GM12878 (cell line): ENCODE measurements at regions not wholly inside any gene's neighbourhood (a gene's known extent, or its start where the extent isn't known, plus 50 kb on each side); places are given as distances from the start of the nearest gene placed in this dataset.

Source experiments
- ATAC-seq: fragments of 200-7000 bp; cut with Tn5 transposase; 3 replicates; pipeline ENCODE4 v1.9.1; 2020; ENCODE audit warnings: mild to moderate bottlenecking, moderate library complexity
- BruUV-seq: library from RNA; stranded (reverse); fragments of 400-500 nt; replicated peaks from 2 replicates; lab custom pipeline; 2021; lab: Mats Ljungman, UMichigan
- CTCF ChIA-PET: fragments of 300-600 bp; sonication (Branson Sonifier 250); formaldehyde crosslinking; extraction: SDS; loops from one replicate; lab custom pipeline; 2021; ENCODE audit warnings: inconsistent platforms; lab: Yijun Ruan, JAX
- POLR2A ChIA-PET: fragments of 350-600 bp; formaldehyde crosslinking; extraction: SDS; loops from one replicate; lab custom pipeline; 2021; ENCODE audit warnings: inconsistent platforms; lab: Charles Lee
- RAD21 ChIA-PET: fragments of 300-600 bp; sonication (Branson Sonifier 250); formaldehyde crosslinking; loops from one replicate; lab custom pipeline; 2023; ENCODE audit warnings: antibody characterized with exemption; ENCODE audit not compliant: unreplicated experiment; lab: Charles Lee
- SMC1A ChIA-PET: fragments of 300-600 bp; sonication (Branson Sonifier 250); formaldehyde crosslinking; loops from one replicate; lab custom pipeline; 2023; ENCODE audit not compliant: unreplicated experiment, uncharacterized antibody; lab: Charles Lee
- DNase-seq: peaks from one replicate; pipeline ENCODE4 v3.0.0-alpha.2; 2011; ENCODE audit warnings: low read depth, low spot score
- FAIRE-seq: peaks from 3 replicates; lab custom pipeline; 2011; peaks lifted over from hg19 to GRCh38; lab: Jason Lieb, UNC
- H2AFZ ChIP-seq: 2 replicates; pipeline ENCODE4 v1.6.0; 2011; ENCODE audit warnings: low read depth, low read length, control low read depth; ENCODE audit not compliant: control insufficient read depth
- H3K27ac ChIP-seq: 2 replicates; pipeline ENCODE4 v1.5.1; 2011; ENCODE audit warnings: control low read depth; ENCODE audit not compliant: control insufficient read depth, insufficient read depth
- H3K27me3 ChIP-seq, 2 experiments: replicated peaks in 1 of 2; 2 replicates each; pipeline versions ENCODE4 v1.6.0 to v1.6.1; 2011; ENCODE audit warnings: low read length in 1 of 2; ENCODE audit not compliant: control insufficient read depth in 2 of 2, insufficient read depth in 2 of 2
- H3K36me3 ChIP-seq, 2 experiments: 2 replicates each; pipeline ENCODE4 v1.5.1; 2011; ENCODE audit warnings: low read length in 1 of 2; ENCODE audit not compliant: control insufficient read depth in 2 of 2, insufficient read depth in 2 of 2
- H3K4me1 ChIP-seq: 2 replicates; pipeline ENCODE4 v1.6.1; 2011; ENCODE audit warnings: mild to moderate bottlenecking, low read length, moderate library complexity, mixed read lengths; ENCODE audit not compliant: control insufficient read depth, insufficient read depth
- H3K4me2 ChIP-seq: 2 replicates; pipeline ENCODE4 v1.6.0; 2011; ENCODE audit warnings: control low read depth; ENCODE audit not compliant: control insufficient read depth, insufficient read depth
- H3K4me3 ChIP-seq: fragments of 200-600 bp; sonication (generic); 2 replicates; pipeline ENCODE4 v1.5.1; 2016
- H3K79me2 ChIP-seq: 2 replicates; pipeline ENCODE4 v1.6.0; 2011; ENCODE audit warnings: low read length; ENCODE audit not compliant: control insufficient read depth, insufficient read depth
- H3K9ac ChIP-seq: 2 replicates; pipeline ENCODE4 v1.8.0; 2011; ENCODE audit warnings: low read length, control low read depth, mixed read lengths; ENCODE audit not compliant: control insufficient read depth, insufficient read depth
- H3K9me3 ChIP-seq: replicated peaks from 3 replicates; pipeline ENCODE4 v1.5.1; 2011; ENCODE audit warnings: mild to moderate bottlenecking, low read length; ENCODE audit not compliant: control insufficient read depth, insufficient read depth
- H4K20me1 ChIP-seq: 2 replicates; pipeline ENCODE4 v1.6.0; 2011; ENCODE audit not compliant: control insufficient read depth, insufficient read depth
- CBX5 ChIP-seq: sonication (generic); IDR thresholded peaks from 2 replicates; pipeline ENCODE4 v1.6.1; 2016; ENCODE audit warnings: low read depth, moderate library complexity, mild to moderate bottlenecking, inconsistent platforms
- NRF1 ChIP-seq: conservative IDR thresholded peaks from 2 replicates; pipeline ENCODE4 v1.6.1; 2011; ENCODE audit warnings: mild to moderate bottlenecking, low read depth, low read length, improper control_type of control experiment
- SMAD5 ChIP-seq: IDR thresholded peaks from 2 replicates; pipeline ENCODE4 v1.6.1; 2016; ENCODE audit warnings: antibody characterized with exemption, low read depth
- SREBF2 ChIP-seq: IDR thresholded peaks from 2 replicates; pipeline ENCODE4 v1.6.1; 2012; ENCODE audit warnings: mild to moderate bottlenecking, low read length
- TCF12 ChIP-seq: IDR thresholded peaks from 2 replicates; pipeline ENCODE4 v1.6.1; 2011; ENCODE audit warnings: low read depth, mild to moderate bottlenecking, low read length
- ZNF622 ChIP-seq: fragments of 450-650 bp; IDR thresholded peaks from 2 replicates; pipeline ENCODE4 v1.6.1; 2017; ENCODE audit warnings: mild to moderate bottlenecking, inconsistent platforms
- WGBS: methylation state at CpG from one replicate; pipeline ENCODE4 v1.1.6; 2016; ENCODE audit warnings: low lambda C conversion rate; ENCODE audit not compliant: insufficient replicate concordance, insufficient coverage; ENCODE audit errors: missing lambda C conversion rate; 5-methylcytosine and 5-hydroxymethylcytosine counted together
- in situ Hi-C: fragments of 300-500 bp; cut with MboI; formaldehyde crosslinking; loops from 9 replicates; pipeline ENCODE4 v1.14.3; 2018; ENCODE audit warnings: mixed read lengths
- intact Hi-C: fragments of 100-400 bp; cut with micrococcal nuclease; formaldehyde crosslinking; loops from one replicate; pipeline ENCODE4 v1.14.2; 2022; ENCODE audit not compliant: unreplicated experiment
- TF ChIP-seq, protein P1 (sequence below): IDR thresholded peaks from 2 replicates; pipeline ENCODE4 v1.6.1; 2012; ENCODE audit warnings: low read depth, low read length, improper control_type of control experiment
- TF ChIP-seq, protein P2 (sequence below): IDR thresholded peaks from 2 replicates; pipeline ENCODE4 v1.6.1; 2011; ENCODE audit warnings: borderline replicate concordance, low read depth, mild to moderate bottlenecking, moderate library complexity, mixed read lengths, low read length; ENCODE audit not compliant: insufficient read depth; ENCODE audit errors: extremely low read length

DNA sequence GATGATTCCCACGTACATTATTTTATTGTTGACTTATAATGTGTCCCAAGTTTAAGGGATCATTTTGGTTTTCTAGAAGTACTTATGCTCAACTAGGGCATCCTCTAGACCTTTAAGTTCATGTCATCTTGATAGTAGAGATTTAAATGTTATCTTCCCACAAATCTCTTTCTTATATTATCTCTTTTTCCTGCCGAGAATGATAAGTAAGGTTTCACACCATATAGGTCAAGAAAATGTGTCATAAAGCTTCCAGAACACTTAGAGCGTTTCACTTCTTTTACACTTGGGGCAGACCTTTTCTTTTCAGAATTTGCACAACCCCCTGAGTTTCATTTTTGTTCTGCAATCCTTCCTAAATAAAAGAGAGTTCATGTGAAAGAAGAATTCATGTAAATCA is 142.0 kb upstream of the CBLB start (continued):
- TF ChIP-seq, protein P1, sequence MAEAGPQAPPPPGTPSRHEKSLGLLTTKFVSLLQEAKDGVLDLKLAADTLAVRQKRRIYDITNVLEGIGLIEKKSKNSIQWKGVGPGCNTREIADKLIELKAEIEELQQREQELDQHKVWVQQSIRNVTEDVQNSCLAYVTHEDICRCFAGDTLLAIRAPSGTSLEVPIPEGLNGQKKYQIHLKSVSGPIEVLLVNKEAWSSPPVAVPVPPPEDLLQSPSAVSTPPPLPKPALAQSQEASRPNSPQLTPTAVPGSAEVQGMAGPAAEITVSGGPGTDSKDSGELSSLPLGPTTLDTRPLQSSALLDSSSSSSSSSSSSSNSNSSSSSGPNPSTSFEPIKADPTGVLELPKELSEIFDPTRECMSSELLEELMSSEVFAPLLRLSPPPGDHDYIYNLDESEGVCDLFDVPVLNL: no peak
- no peak for TF ChIP-seq TCF12
- TF ChIP-seq ZNF622: no peak
- no peak for TF ChIP-seq SREBF2
- TF ChIP-seq NRF1: no peak
- no peak for TF ChIP-seq SMAD5

DNA sequence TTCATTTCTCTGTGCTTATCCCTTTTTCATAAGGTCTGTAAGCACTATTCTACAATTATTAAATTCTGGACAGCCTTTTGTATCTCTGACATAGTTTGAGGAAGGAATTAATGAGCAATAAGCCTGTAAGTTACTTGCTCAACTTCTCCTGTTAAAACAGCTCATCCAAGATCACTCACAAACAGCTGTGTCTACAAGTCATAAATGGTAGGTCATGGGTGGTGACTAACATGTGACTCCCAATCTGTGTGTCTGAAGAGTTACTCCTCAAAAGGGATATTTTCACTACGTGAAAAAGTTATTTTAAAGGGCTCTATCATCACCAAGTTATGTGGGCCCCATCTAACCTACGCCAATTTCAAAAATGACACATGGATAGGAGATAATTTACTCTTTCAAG is 145.2 kb upstream of the CBLB start:
- H3K79me2 ChIP-seq: no peaks in the 10 kb centered on the region
- no peak overlapping the region for H3K4me3 ChIP-seq
- FAIRE-seq: no peak
- ChIA-PET POLR2A (no interaction called here), RAD21 (interaction anchor here (0.8 kb wide), 1 partner anchor 596 kb away, joined by 3 read pairs; no protein-coding TSS in a partner anchor), CTCF (interaction anchor here (0.6 to 1.0 kb wide), 2 partner anchors 9 to 177 kb away, joined by 3 read pairs; no protein-coding TSS in a partner anchor), SMC1A (interaction anchor here (0.6 to 1.6 kb wide), 7 partner anchors 15 to 325 kb away, joined by 3 to 7 read pairs (median 3); no protein-coding TSS in a partner anchor)
- no peak for DNase-seq
- H3K9ac ChIP-seq: no peak overlapping the region
- TF ChIP-seq, protein P2, sequence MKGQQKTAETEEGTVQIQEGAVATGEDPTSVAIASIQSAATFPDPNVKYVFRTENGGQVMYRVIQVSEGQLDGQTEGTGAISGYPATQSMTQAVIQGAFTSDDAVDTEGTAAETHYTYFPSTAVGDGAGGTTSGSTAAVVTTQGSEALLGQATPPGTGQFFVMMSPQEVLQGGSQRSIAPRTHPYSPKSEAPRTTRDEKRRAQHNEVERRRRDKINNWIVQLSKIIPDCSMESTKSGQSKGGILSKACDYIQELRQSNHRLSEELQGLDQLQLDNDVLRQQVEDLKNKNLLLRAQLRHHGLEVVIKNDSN: no peak
- no peak for TF ChIP-seq CBX5
- BruUV-seq: no TSS peak
- intact Hi-C loops (no loop called here), in situ Hi-C loops (no loop called here)
- H3K36me3 ChIP-seq: no peaks in the 10 kb centered on the region
- peaks cover 3% of the 10 kb centered on the region; the same call in 2 of the 3 replicates for H3K9me3 ChIP-seq
- no peaks in the 10 kb centered on the region for H3K4me1 ChIP-seq
- H4K20me1 ChIP-seq: no peaks in the 10 kb centered on the region
- H3K27me3 ChIP-seq: no peaks in the 10 kb centered on the region
- WGBS: 98% methylated on average over 2 of the region's 2 CpGs
- H3K27ac ChIP-seq: no peak overlapping the region
- ATAC-seq: no peak
- H2AFZ ChIP-seq: no peak overlapping the region
- no peak overlapping the region for H3K4me2 ChIP-seq
